ENCODE measurements at regions not wholly inside any gene's neighbourhood (a gene's known extent, or its start where the extent isn't known, plus 50 kb on each side); places are given as distances from the start of the nearest gene placed in this dataset.

- TF ChIP-seq CTCF (IDR thresholded peaks at IDR 0.05; ENCODE audit: low read depth, low read length, missing control alignments) = no peak
- H3K4me3 ChIP-seq (ENCODE audit: low read depth, low read length) = no peak overlapping the region
- H3K36me3 ChIP-seq (replicated peaks) = no peaks in the 10 kb centered on the region
- H3K27me3 ChIP-seq (replicated peaks) = no peaks in the 10 kb centered on the region
- no peak for DNase-seq
- H3K27ac ChIP-seq = no peak overlapping the region
- in situ Hi-C loops (cut with HindIII; ENCODE audit: low pct_ligation_motif_present, low sequenced_read_pairs) = no loop called here
These were observed 183.6 kb downstream of the NSG2 start for GRCh38 chr5:174229068-174229467.

- in situ Hi-C loops (cut with HindIII; ENCODE audit: low pct_ligation_motif_present, low sequenced_read_pairs) = no loop called here
- Histone ChIP-seq H3K27ac (no peak overlapping the region), H3K4me3 (ENCODE audit: low read depth, low read length) (no peak overlapping the region), H3K36me3 (replicated peaks) (no peaks in the 10 kb centered on the region), H3K27me3 (replicated peaks) (no peaks in the 10 kb centered on the region)
- TF ChIP-seq CTCF (IDR thresholded peaks at IDR 0.05; ENCODE audit: low read depth, low read length, missing control alignments) = no peak
- DNase-seq = peak; percentile 60
These were observed 184.2 kb downstream of the NSG2 start for GRCh38 chr5:174229514-174230370.

GRCh38 chr5:174231956-174232487 lies 186.5 kb downstream of the NSG2 start:
- Histone ChIP-seq H3K36me3 (replicated peaks) (no peaks in the 10 kb centered on the region), H3K27me3 (replicated peaks) (no peaks in the 10 kb centered on the region), H3K4me3 (ENCODE audit: low read depth, low read length) (no peak overlapping the region), H3K27ac (no peak overlapping the region)
- in situ Hi-C loops (cut with HindIII; ENCODE audit: low pct_ligation_motif_present, low sequenced_read_pairs) = no loop called here
- TF ChIP-seq CTCF (IDR thresholded peaks at IDR 0.05; ENCODE audit: low read depth, low read length, missing control alignments) = no peak
- DNase-seq = no peak

GRCh38 chr5:174234388-174234787 lies 188.9 kb downstream of the NSG2 start:
- no peak for TF ChIP-seq CTCF (IDR thresholded peaks at IDR 0.05; ENCODE audit: low read depth, low read length, missing control alignments)
- Histone ChIP-seq H3K4me3 (ENCODE audit: low read depth, low read length) (no peak overlapping the region), H3K36me3 (replicated peaks) (no peaks in the 10 kb centered on the region), H3K27me3 (replicated peaks) (no peaks in the 10 kb centered on the region), H3K27ac (no peak overlapping the region)
- no peak for DNase-seq
- in situ Hi-C loops (cut with HindIII; ENCODE audit: low pct_ligation_motif_present, low sequenced_read_pairs) = no loop called here

- no peaks in the 10 kb centered on the region for H3K36me3 ChIP-seq (replicated peaks)
- no peak for TF ChIP-seq CTCF (IDR thresholded peaks at IDR 0.05; ENCODE audit: low read depth, low read length, missing control alignments)
- no peak overlapping the region for H3K27ac ChIP-seq
- in situ Hi-C loops (cut with HindIII; ENCODE audit: low pct_ligation_motif_present, low sequenced_read_pairs) = no loop called here
- H3K4me3 ChIP-seq (ENCODE audit: low read depth, low read length) = no peak overlapping the region
- H3K27me3 ChIP-seq (replicated peaks) = no peaks in the 10 kb centered on the region
- no peak for DNase-seq
These were observed 189.9 kb downstream of the NSG2 start for GRCh38 chr5:174235221-174236011.

Data from brain microvascular endothelial cell (primary cell).